ENCODE measurements at regions not wholly inside any gene's neighbourhood (a gene's known extent, or its start where the extent isn't known, plus 50 kb on each side); places are given as distances from the start of the nearest gene placed in this dataset.

- no peak for DNase-seq (ENCODE audit: extremely low read depth in 1 of 2, low read depth in 1 of 2)
These were observed 222.9 kb upstream of the TBC1D5 start for GRCh38 chr3:17965331-17965730.

GRCh38 chr3:17964108-17964507, 221.7 kb upstream of the TBC1D5 start:
- no peak for DNase-seq (ENCODE audit: extremely low read depth in 1 of 2, low read depth in 1 of 2)

GRCh38 chr3:17955411-17955810, 213.0 kb upstream of the TBC1D5 start:
- no peak for DNase-seq (ENCODE audit: extremely low read depth in 1 of 2, low read depth in 1 of 2)

GRCh38 chr3:17954801-17955200, 212.4 kb upstream of the TBC1D5 start:
- DNase-seq (ENCODE audit: extremely low read depth in 1 of 2, low read depth in 1 of 2): no peak

GRCh38 chr3:17951241-17951640, 208.8 kb upstream of the TBC1D5 start:
- DNase-seq (ENCODE audit: extremely low read depth in 1 of 2, low read depth in 1 of 2): no peak

GRCh38 chr3:17949101-17949500, 206.7 kb upstream of the TBC1D5 start:
- DNase-seq (ENCODE audit: extremely low read depth in 1 of 2, low read depth in 1 of 2): no peak

GRCh38 chr3:17947833-17948232, 205.4 kb upstream of the TBC1D5 start:
- no peak for DNase-seq (ENCODE audit: extremely low read depth in 1 of 2, low read depth in 1 of 2)

- DNase-seq (ENCODE audit: extremely low read depth in 1 of 2, low read depth in 1 of 2): no peak
These were observed 204.2 kb upstream of the TBC1D5 start for GRCh38 chr3:17946619-17947018.

- no peak for DNase-seq (ENCODE audit: extremely low read depth in 1 of 2, low read depth in 1 of 2)
These were observed 203.5 kb upstream of the TBC1D5 start for GRCh38 chr3:17945799-17946399.

GRCh38 chr3:17945018-17945798, 202.8 kb upstream of the TBC1D5 start:
- no peak for DNase-seq (ENCODE audit: extremely low read depth in 1 of 2, low read depth in 1 of 2)

GRCh38 chr3:17942856-17943255, 200.4 kb upstream of the TBC1D5 start:
- no peak for DNase-seq (ENCODE audit: extremely low read depth in 1 of 2, low read depth in 1 of 2)

GRCh38 chr3:17941766-17942165, 199.3 kb upstream of the TBC1D5 start:
- no peak for DNase-seq (ENCODE audit: extremely low read depth in 1 of 2, low read depth in 1 of 2)

GRCh38 chr3:17941152-17941551, 198.7 kb upstream of the TBC1D5 start:
- no peak for DNase-seq (ENCODE audit: extremely low read depth in 1 of 2, low read depth in 1 of 2)

GRCh38 chr3:17939157-17939556, 196.7 kb upstream of the TBC1D5 start:
- DNase-seq (ENCODE audit: extremely low read depth in 1 of 2, low read depth in 1 of 2): no peak

- DNase-seq (ENCODE audit: extremely low read depth in 1 of 2, low read depth in 1 of 2): no peak
These were observed 195.9 kb upstream of the TBC1D5 start for GRCh38 chr3:17938313-17938712.

- DNase-seq (ENCODE audit: extremely low read depth in 1 of 2, low read depth in 1 of 2): no peak
These were observed 194.5 kb upstream of the TBC1D5 start for GRCh38 chr3:17936736-17937480.

GRCh38 chr3:17935222-17935621, 192.8 kb upstream of the TBC1D5 start:
- no peak for DNase-seq (ENCODE audit: extremely low read depth in 1 of 2, low read depth in 1 of 2)

- no peak for DNase-seq (ENCODE audit: extremely low read depth in 1 of 2, low read depth in 1 of 2)
These were observed 189.8 kb upstream of the TBC1D5 start for GRCh38 chr3:17932136-17932771.

GRCh38 chr3:17931131-17931530, 188.7 kb upstream of the TBC1D5 start:
- DNase-seq (ENCODE audit: extremely low read depth in 1 of 2, low read depth in 1 of 2): no peak

GRCh38 chr3:17928502-17929145, 186.2 kb upstream of the TBC1D5 start:
- DNase-seq (ENCODE audit: extremely low read depth in 1 of 2, low read depth in 1 of 2): no peak

- no peak for DNase-seq (ENCODE audit: extremely low read depth in 1 of 2, low read depth in 1 of 2)
These were observed 184.6 kb upstream of the TBC1D5 start for GRCh38 chr3:17927036-17927435.
